Skeletal muscle cell (primary cell): ENCODE measurements at regions not wholly inside any gene's neighbourhood (a gene's known extent, or its start where the extent isn't known, plus 50 kb on each side); places are given as distances from the start of the nearest gene placed in this dataset.

Experiments used
- DNase-seq: peaks from one replicate; pipeline ENCODE4 v3.0.0-alpha.2; 2010; ENCODE audit warnings: low read depth
- H3K4me3 ChIP-seq: 2 replicates; pipeline ENCODE4 v1.5.1; 2011; ENCODE audit warnings: low read depth, mild to moderate bottlenecking, control low read depth, low read length, moderate library complexity

GRCh38 chr22:49325531-49326395 lies 501.9 kb downstream of the BRD1 start:
- no peak for DNase-seq
- H3K4me3 ChIP-seq = no peak overlapping the region

GRCh38 chr22:49324527-49325491 lies 502.9 kb downstream of the BRD1 start:
- DNase-seq = no peak
- H3K4me3 ChIP-seq = no peak overlapping the region

GRCh38 chr22:49323751-49324415 lies 503.8 kb downstream of the BRD1 start:
- no peak overlapping the region for H3K4me3 ChIP-seq
- DNase-seq = no peak

- no peak overlapping the region for H3K4me3 ChIP-seq
- DNase-seq = no peak
Measured at GRCh38 chr22:49322861-49323622, 504.6 kb downstream of the BRD1 start.

- H3K4me3 ChIP-seq = no peak overlapping the region
- DNase-seq = no peak
Measured at GRCh38 chr22:49322231-49322630, 505.4 kb downstream of the BRD1 start.

- no peak for DNase-seq
- no peak overlapping the region for H3K4me3 ChIP-seq
Measured at GRCh38 chr22:49321477-49322055, 506.1 kb downstream of the BRD1 start.

- DNase-seq = no peak
- no peak overlapping the region for H3K4me3 ChIP-seq
Measured at GRCh38 chr22:49320714-49321476, 506.8 kb downstream of the BRD1 start.

- DNase-seq = no peak
- no peak overlapping the region for H3K4me3 ChIP-seq
Measured at GRCh38 chr22:49317369-49317768, 510.3 kb downstream of the BRD1 start.

- H3K4me3 ChIP-seq = no peak overlapping the region
- no peak for DNase-seq
Measured at GRCh38 chr22:49312601-49313000, 515.1 kb downstream of the BRD1 start.

GRCh38 chr22:49310354-49310753 lies 517.3 kb downstream of the BRD1 start:
- no peak overlapping the region for H3K4me3 ChIP-seq
- no peak for DNase-seq

GRCh38 chr22:49308300-49308699 lies 519.4 kb downstream of the BRD1 start:
- no peak for DNase-seq
- H3K4me3 ChIP-seq = no peak overlapping the region

GRCh38 chr22:49307870-49308269 lies 519.8 kb downstream of the BRD1 start:
- no peak for DNase-seq

GRCh38 chr22:49307481-49307830 lies 520.2 kb downstream of the BRD1 start:
- H3K4me3 ChIP-seq = no peak overlapping the region
- no peak for DNase-seq

More at GRCh38 chr22:49307870-49308269, 519.8 kb downstream of the BRD1 start:
- no peak overlapping the region for H3K4me3 ChIP-seq

GRCh38 chr22:49306632-49307480 lies 520.8 kb downstream of the BRD1 start:
- H3K4me3 ChIP-seq = no peak overlapping the region
- DNase-seq = no peak

GRCh38 chr22:49305966-49306631 lies 521.6 kb downstream of the BRD1 start:
- no peak for DNase-seq
- H3K4me3 ChIP-seq = no peak overlapping the region

- H3K4me3 ChIP-seq = no peak overlapping the region
- no peak for DNase-seq
Measured at GRCh38 chr22:49305214-49305965, 522.3 kb downstream of the BRD1 start.
